Sigmoid colon (tissue), 4 donors: ENCODE measurements at regions not wholly inside any gene's neighbourhood (a gene's known extent, or its start where the extent isn't known, plus 50 kb on each side); places are given as distances from the start of the nearest gene placed in this dataset.

Experiments
- EP300 ChIP-seq, 4 donors: sonication (generic); formaldehyde crosslinking; IDR thresholded peaks; one replicate each; pipeline ENCODE4 v1.6.1; 2017; ENCODE audit warnings: antibody characterized with exemption in 4 of 4
- POLR2A ChIP-seq, 2 donors: fragments of 450-650 bp; IDR thresholded peaks; one replicate each; pipeline ENCODE4 v1.6.1; 2016; ENCODE audit warnings: antibody characterized with exemption in 2 of 2, mild to moderate bottlenecking in 2 of 2, moderate library complexity in 2 of 2
- POLR2AphosphoS5 ChIP-seq, 4 donors: sonication (generic); formaldehyde crosslinking; IDR thresholded peaks; one replicate each; pipeline ENCODE4 v1.6.1; 2017; ENCODE audit warnings: antibody characterized with exemption in 4 of 4
- TF ChIP-seq, protein P1 (sequence below), 4 experiments: fragments of 450-650 bp in 3 of 4; fragments of 200-600 bp in 1 of 4; IDR thresholded peaks; one replicate each; pipeline ENCODE4 v1.5.1; 2016 to 2019; ENCODE audit warnings: antibody characterized with exemption in 4 of 4, mild to moderate bottlenecking in 3 of 4, moderate library complexity in 2 of 4

DNA sequence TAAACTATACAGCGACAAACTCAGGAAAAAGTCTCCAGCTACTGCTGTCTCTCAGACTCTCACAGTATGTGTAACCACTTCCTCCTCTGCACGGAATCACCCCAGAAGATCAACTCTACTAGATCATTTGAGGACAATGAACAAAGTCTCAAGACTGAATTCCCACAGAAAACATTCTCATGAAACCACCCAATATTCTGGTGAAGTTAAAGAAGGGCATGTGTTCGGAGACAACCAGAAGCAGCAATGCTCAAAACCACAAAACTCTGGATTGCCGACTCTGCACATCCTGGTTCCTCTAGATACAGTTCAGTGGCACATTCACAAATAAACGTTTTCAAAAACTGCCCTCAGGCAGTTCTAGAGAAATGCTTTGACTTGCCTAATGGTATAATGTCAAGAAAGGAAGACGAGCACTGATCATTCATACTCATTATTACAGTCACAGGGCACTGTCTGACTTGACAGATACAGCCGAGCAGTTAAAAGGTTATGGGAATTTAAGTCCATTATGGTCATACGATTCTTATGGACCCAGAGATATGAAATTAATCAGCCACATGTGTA is 91.9 kb upstream of the STK17B start:
- TF ChIP-seq, protein P1, sequence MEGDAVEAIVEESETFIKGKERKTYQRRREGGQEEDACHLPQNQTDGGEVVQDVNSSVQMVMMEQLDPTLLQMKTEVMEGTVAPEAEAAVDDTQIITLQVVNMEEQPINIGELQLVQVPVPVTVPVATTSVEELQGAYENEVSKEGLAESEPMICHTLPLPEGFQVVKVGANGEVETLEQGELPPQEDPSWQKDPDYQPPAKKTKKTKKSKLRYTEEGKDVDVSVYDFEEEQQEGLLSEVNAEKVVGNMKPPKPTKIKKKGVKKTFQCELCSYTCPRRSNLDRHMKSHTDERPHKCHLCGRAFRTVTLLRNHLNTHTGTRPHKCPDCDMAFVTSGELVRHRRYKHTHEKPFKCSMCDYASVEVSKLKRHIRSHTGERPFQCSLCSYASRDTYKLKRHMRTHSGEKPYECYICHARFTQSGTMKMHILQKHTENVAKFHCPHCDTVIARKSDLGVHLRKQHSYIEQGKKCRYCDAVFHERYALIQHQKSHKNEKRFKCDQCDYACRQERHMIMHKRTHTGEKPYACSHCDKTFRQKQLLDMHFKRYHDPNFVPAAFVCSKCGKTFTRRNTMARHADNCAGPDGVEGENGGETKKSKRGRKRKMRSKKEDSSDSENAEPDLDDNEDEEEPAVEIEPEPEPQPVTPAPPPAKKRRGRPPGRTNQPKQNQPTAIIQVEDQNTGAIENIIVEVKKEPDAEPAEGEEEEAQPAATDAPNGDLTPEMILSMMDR (IDR thresholded peaks at IDR 0.05) = no peak
- TF ChIP-seq POLR2A (IDR thresholded peaks at IDR 0.05) = no peak
- no peak for TF ChIP-seq EP300 (IDR thresholded peaks at IDR 0.05)
- TF ChIP-seq POLR2AphosphoS5 (IDR thresholded peaks at IDR 0.05) = no peak
